K562 (cell line): ENCODE measurements at regions not wholly inside any gene's neighbourhood (a gene's known extent, or its start where the extent isn't known, plus 50 kb on each side); places are given as distances from the start of the nearest gene placed in this dataset.

Experiments used
- ATAC-seq: fragments of 200-7000 bp; cut with Tn5 transposase; 3 replicates; pipeline ENCODE4 v1.9.1; 2020; ENCODE audit warnings: moderate library complexity
- BruUV-seq: library from RNA; stranded (reverse); fragments of 400-500 nt; replicated peaks from 2 replicates; lab custom pipeline; 2021; lab: Mats Ljungman, UMichigan
- CTCF ChIA-PET: fragments of 300-600 bp; formaldehyde crosslinking; extraction: SDS; loops from one replicate; lab custom pipeline; 2021; ENCODE audit warnings: low intra/inter-chr PET ratio; lab: Yijun Ruan, JAX
- POLR2A ChIA-PET: fragments of 300-600, 350-650 bp; sonication (Branson Sonifier 250); formaldehyde crosslinking; extraction: SDS; loops from one replicate; lab custom pipeline; 2021; ENCODE audit warnings: antibody characterized with exemption, inconsistent platforms; lab: Yijun Ruan, JAX
- DNase-seq, 4 experiments: peaks; one replicate each; pipeline versions ENCODE4 v3.0.0 to v3.0.0-alpha.2; 2011 to 2018; ENCODE audit warnings: low spot score in 3 of 4, mixed read lengths in 3 of 4; ENCODE audit errors: extremely low read depth in 1 of 4
- FAIRE-seq: peaks from 2 replicates; lab custom pipeline; 2011; peaks lifted over from hg19 to GRCh38; lab: Jason Lieb, UNC
- H2AFZ ChIP-seq: 2 replicates; pipeline ENCODE4 v1.6.0; 2011; ENCODE audit warnings: low read depth, low read length, control low read depth, inconsistent platforms
- H3K27ac ChIP-seq: fragments of 200-600 bp; 3 replicates; pipeline ENCODE4 v1.8.0; 2011; ENCODE audit warnings: low read depth, mild to moderate bottlenecking, control low read depth, inconsistent platforms, low read length, moderate library complexity, mixed read lengths; ENCODE audit errors: extremely low read depth
- H3K27me3 ChIP-seq, 2 experiments: fragments of 300-600 bp in 1 of 2; 2 replicates in 1 of 2; 3 replicates in 1 of 2; pipeline versions ENCODE4 v1.6.0 to v1.8.0; 2011; ENCODE audit warnings: inconsistent platforms in 2 of 2, low read length in 2 of 2, mild to moderate bottlenecking in 1 of 2, mixed read lengths in 1 of 2, moderate library complexity in 1 of 2; ENCODE audit not compliant: control insufficient read depth in 2 of 2, insufficient read depth in 2 of 2
- H3K36me3 ChIP-seq: fragments of 300-600 bp; 3 replicates; pipeline ENCODE4 v1.8.0; 2011; ENCODE audit warnings: mild to moderate bottlenecking, low read length, inconsistent platforms; ENCODE audit not compliant: control insufficient read depth, insufficient read depth
- H3K4me1 ChIP-seq, 2 experiments: fragments of 200-600 bp in 1 of 2; replicated peaks in 1 of 2; 2 replicates in 1 of 2; 3 replicates in 1 of 2; pipeline versions ENCODE4 v1.5.1 to v1.8.0; 2011; ENCODE audit warnings: inconsistent platforms in 2 of 2, low read length in 2 of 2, mild to moderate bottlenecking in 1 of 2, mixed read lengths in 1 of 2, moderate library complexity in 1 of 2; ENCODE audit not compliant: control insufficient read depth in 2 of 2, insufficient read depth in 2 of 2
- H3K4me2 ChIP-seq: 2 replicates; pipeline ENCODE4 v1.6.1; 2011; ENCODE audit warnings: low read length, control low read depth, inconsistent platforms, mixed read lengths; ENCODE audit not compliant: insufficient read depth
- H3K4me3 ChIP-seq: fragments of 200-600 bp; sonication (generic), shearing (Covaris generic); 2 replicates; pipeline ENCODE4 v1.5.1; 2016; ENCODE audit warnings: control low read depth, inconsistent platforms
- H3K79me2 ChIP-seq: fragments of 200-600 bp; 3 replicates; pipeline ENCODE4 v1.8.0; 2011; ENCODE audit warnings: low read length, inconsistent platforms; ENCODE audit not compliant: control insufficient read depth, insufficient read depth
- H3K9ac ChIP-seq, 2 experiments: 2 replicates each; pipeline versions ENCODE4 v1.6.0 to v1.6.1; 2011; ENCODE audit warnings: low read depth in 2 of 2, low read length in 2 of 2, control low read depth in 1 of 2, inconsistent platforms in 1 of 2, mild to moderate bottlenecking in 1 of 2, mixed read lengths in 1 of 2; ENCODE audit not compliant: insufficient read depth in 1 of 2
- H3K9me1 ChIP-seq: one replicate; pipeline ENCODE4 v1.6.0; 2011; ENCODE audit warnings: inconsistent platforms, mild to moderate bottlenecking, low read length, moderate library complexity; ENCODE audit not compliant: control insufficient read depth, insufficient read depth
- H3K9me3 ChIP-seq: replicated peaks from 2 replicates; pipeline ENCODE4 v1.5.1; 2011; ENCODE audit warnings: low read depth, low read length, inconsistent platforms; ENCODE audit not compliant: control insufficient read depth, insufficient read depth
- H4K20me1 ChIP-seq: replicated peaks from 2 replicates; pipeline ENCODE4 v1.6.1; 2011; ENCODE audit warnings: low read length, inconsistent platforms, mixed read lengths; ENCODE audit not compliant: control insufficient read depth, insufficient read depth
- CEBPB ChIP-seq: fragments of 450-650 bp; IDR thresholded peaks from 2 replicates; pipeline ENCODE4 v1.6.1; 2016; ENCODE audit warnings: missing genetic modification characterization, missing compliant biosample characterization
- CHD1 ChIP-seq: fragments of 200-600 bp; sonication (generic); IDR thresholded peaks from one replicate; pipeline ENCODE4 v1.6.1; 2012; ENCODE audit warnings: mild to moderate bottlenecking, moderate library complexity, low read length, inconsistent platforms
- MAFG ChIP-seq: fragments of 450-650 bp; conservative IDR thresholded peaks from 2 replicates; pipeline ENCODE4 v1.6.1; 2016; ENCODE audit warnings: missing genetic modification characterization, missing compliant biosample characterization
- MEIS2 ChIP-seq: fragments of 450-650 bp; IDR thresholded peaks from 2 replicates; pipeline ENCODE4 v1.6.1; 2014; ENCODE audit warnings: mild to moderate bottlenecking; ENCODE audit not compliant: partially characterized antibody
- NR4A1 ChIP-seq, 2 experiments: fragments of 250-450 bp in 1 of 2; fragments of 450-650 bp in 1 of 2; sonication (Bioruptor Pico) in 1 of 2; IDR thresholded peaks; 2 replicates each; pipeline versions ENCODE4 v1.4.0 to v1.6.1; 2016 to 2020; ENCODE audit warnings: mild to moderate bottlenecking in 2 of 2, missing compliant biosample characterization in 1 of 2, missing genetic modification characterization in 1 of 2, moderate library complexity in 1 of 2
- PHB ChIP-seq: fragments of 250-450 bp; sonication (Bioruptor Pico); IDR thresholded peaks from 2 replicates; pipeline ENCODE4 v1.5.0; 2021
- ZNF668 ChIP-seq: fragments of 250-450 bp; sonication (Bioruptor Pico); IDR thresholded peaks from 2 replicates; pipeline ENCODE4 v1.8.0; 2022; ENCODE audit warnings: mild to moderate bottlenecking, inconsistent platforms
- WGBS: fragments of 100-300 bp; shearing (Covaris generic); methylation state at CpG from one replicate; pipeline ENCODE4 v1.1.6; 2016; ENCODE audit warnings: low coverage, mixed read lengths; ENCODE audit not compliant: insufficient coverage; ENCODE audit errors: missing lambda C conversion rate; 5-methylcytosine and 5-hydroxymethylcytosine counted together
- in situ Hi-C: fragments of 300-500 bp; cut with MboI; formaldehyde crosslinking; loops from 4 replicates; pipeline ENCODE4 v1.15.0; 2018; ENCODE audit warnings: inconsistent platforms, mixed read lengths
- intact Hi-C: fragments of 100-400 bp; cut with micrococcal nuclease; formaldehyde crosslinking; loops from 2 replicates; pipeline ENCODE4 v1.14.2; 2022
- TF ChIP-seq, protein P1 (sequence below), 3 experiments: fragments of 200-800 bp in 1 of 3; fragments of 250-450 bp in 1 of 3; fragments of 450-650 bp in 1 of 3; sonication (Bioruptor Pico) in 1 of 3; sonication (Bioruptor generic) in 1 of 3; formaldehyde crosslinking in 1 of 3; IDR thresholded peaks; 2 replicates each; pipeline versions ENCODE4 v1.6.1 to v1.8.0; 2016 to 2022; ENCODE audit warnings: mild to moderate bottlenecking in 2 of 3, missing genetic modification characterization in 2 of 3, missing compliant biosample characterization in 1 of 3, moderate library complexity in 1 of 3
- TF ChIP-seq, protein P2 (sequence below): sonication (generic); formaldehyde crosslinking; IDR thresholded peaks from 2 replicates; pipeline ENCODE4 v1.9.0; 2022; ENCODE audit warnings: mild to moderate bottlenecking, missing genetic modification reagents
- TF ChIP-seq, protein P3 (sequence below), 2 experiments: IDR thresholded peaks in 1 of 2; conservative IDR thresholded peaks in 1 of 2; 2 replicates each; pipeline ENCODE4 v1.6.1; 2016; ENCODE audit warnings: low read depth in 2 of 2, mild to moderate bottlenecking in 1 of 2, missing compliant biosample characterization in 1 of 2, missing genetic modification characterization in 1 of 2, moderate library complexity in 1 of 2

DNA sequence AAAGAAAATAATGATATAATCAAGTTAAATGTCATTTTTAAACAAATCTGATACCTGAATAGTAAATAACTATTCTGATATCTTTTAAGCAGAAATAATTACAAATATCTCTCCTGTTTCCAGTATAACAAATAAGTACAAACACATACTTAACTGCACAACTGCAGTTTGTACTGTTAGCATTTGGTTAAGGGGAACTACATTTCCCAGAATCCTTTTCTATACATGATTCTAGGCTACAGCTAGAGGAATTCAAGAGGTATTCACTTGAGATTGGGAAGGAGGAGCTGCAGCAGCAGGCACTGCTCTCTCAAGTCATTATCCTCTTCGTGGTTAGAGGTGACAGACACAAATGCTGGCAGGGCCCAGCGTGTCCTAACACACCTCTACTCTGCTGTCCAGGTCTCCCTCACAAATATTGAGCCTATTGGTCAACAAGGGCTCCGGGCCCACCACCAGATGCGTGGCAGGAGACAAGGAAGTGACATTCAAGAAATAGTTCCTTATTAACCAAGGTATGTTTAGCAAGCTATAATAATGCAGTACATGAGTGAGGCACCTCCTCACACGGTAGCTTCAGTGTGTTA, 255.1 kb upstream of the MKLN1 start (continued):
- TF ChIP-seq, protein P1, sequence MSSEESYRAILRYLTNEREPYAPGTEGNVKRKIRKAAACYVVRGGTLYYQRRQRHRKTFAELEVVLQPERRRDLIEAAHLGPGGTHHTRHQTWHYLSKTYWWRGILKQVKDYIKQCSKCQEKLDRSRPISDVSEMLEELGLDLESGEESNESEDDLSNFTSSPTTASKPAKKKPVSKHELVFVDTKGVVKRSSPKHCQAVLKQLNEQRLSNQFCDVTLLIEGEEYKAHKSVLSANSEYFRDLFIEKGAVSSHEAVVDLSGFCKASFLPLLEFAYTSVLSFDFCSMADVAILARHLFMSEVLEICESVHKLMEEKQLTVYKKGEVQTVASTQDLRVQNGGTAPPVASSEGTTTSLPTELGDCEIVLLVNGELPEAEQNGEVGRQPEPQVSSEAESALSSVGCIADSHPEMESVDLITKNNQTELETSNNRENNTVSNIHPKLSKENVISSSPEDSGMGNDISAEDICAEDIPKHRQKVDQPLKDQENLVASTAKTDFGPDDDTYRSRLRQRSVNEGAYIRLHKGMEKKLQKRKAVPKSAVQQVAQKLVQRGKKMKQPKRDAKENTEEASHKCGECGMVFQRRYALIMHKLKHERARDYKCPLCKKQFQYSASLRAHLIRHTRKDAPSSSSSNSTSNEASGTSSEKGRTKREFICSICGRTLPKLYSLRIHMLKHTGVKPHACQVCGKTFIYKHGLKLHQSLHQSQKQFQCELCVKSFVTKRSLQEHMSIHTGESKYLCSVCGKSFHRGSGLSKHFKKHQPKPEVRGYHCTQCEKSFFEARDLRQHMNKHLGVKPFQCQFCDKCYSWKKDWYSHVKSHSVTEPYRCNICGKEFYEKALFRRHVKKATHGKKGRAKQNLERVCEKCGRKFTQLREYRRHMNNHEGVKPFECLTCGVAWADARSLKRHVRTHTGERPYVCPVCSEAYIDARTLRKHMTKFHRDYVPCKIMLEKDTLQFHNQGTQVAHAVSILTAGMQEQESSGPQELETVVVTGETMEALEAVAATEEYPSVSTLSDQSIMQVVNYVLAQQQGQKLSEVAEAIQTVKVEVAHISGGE (CRISPR knock-in tag; IDR thresholded peaks at IDR 0.05) = no peak
- no peak for TF ChIP-seq PHB
- TF ChIP-seq, protein P2, sequence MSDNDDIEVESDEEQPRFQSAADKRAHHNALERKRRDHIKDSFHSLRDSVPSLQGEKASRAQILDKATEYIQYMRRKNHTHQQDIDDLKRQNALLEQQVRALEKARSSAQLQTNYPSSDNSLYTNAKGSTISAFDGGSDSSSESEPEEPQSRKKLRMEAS (CRISPR knock-in tag) = no peak
- no peak for TF ChIP-seq CHD1
- TF ChIP-seq, all 486 proteins: peak for 54

DNA sequence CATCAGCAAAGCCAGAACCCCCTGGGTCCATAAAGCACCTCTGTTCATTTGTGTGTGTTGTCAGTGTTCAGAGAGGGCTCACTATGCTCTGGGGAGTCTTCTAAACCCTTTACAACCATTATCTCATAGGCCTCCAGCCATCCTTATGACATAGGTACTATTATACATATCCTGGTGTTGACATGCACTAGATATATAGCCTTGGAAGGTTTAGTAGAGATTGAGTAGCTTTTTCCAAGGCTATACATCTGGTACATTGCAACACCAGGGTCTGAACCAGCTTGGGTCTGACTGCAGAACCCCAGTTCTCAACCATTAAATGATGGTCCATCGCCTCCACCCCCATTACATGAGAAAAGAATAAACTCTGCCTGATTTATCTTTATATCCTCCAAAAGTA, 253.6 kb upstream of the MKLN1 start:
- in situ Hi-C loops = no loop called here
- CTCF ChIA-PET = no interaction called here
- Histone ChIP-seq H3K4me2 (no peak overlapping the region), H3K4me3 (no peak overlapping the region), H3K27me3 (no peaks in the 10 kb centered on the region), H3K9me1 (no peaks in the 10 kb centered on the region), H3K36me3 (peaks cover 4% of the 10 kb centered on the region; the same call in 1 of the 3 replicates), H3K9me3 (no peaks in the 10 kb centered on the region; the same call in 1 of the 2 replicates), H4K20me1 (no peaks in the 10 kb centered on the region), H3K27ac (no peak overlapping the region), H2AFZ (no peak overlapping the region), H3K79me2 (peaks cover 3% of the 10 kb centered on the region; the same call in 1 of the 3 replicates), H3K4me1 (peaks cover 10 to 32% of the 10 kb centered on the region in 2 experiments), H3K9ac (no peak overlapping the region)
- WGBS = 93% methylated on average over 1 of the region's 1 CpG
- intact Hi-C loops = no loop called here
- FAIRE-seq = no peak
- no TSS peak for BruUV-seq
- DNase-seq = no peak
- ATAC-seq = no peak
- POLR2A ChIA-PET = no interaction called here
- no peak for TF ChIP-seq ZNF668
- no peak for TF ChIP-seq MAFG
- no peak for TF ChIP-seq NR4A1 (CRISPR knock-in tag; IDR thresholded peaks at IDR 0.05)
- no peak for TF ChIP-seq NR4A1 (tag; IDR thresholded peaks at IDR 0.05)
- TF ChIP-seq CEBPB (tag) = no peak
- TF ChIP-seq, protein P3, sequence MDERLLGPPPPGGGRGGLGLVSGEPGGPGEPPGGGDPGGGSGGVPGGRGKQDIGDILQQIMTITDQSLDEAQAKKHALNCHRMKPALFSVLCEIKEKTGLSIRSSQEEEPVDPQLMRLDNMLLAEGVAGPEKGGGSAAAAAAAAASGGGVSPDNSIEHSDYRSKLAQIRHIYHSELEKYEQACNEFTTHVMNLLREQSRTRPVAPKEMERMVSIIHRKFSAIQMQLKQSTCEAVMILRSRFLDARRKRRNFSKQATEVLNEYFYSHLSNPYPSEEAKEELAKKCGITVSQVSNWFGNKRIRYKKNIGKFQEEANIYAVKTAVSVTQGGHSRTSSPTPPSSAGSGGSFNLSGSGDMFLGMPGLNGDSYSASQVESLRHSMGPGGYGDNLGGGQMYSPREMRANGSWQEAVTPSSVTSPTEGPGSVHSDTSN (CRISPR knock-in tag; IDR thresholded peaks at IDR 0.05; ENCODE audit: low read depth) = no peak
- TF ChIP-seq, protein P3 (tag; conservative IDR thresholded peaks at IDR 0.05; ENCODE audit: low read depth) = peak; percentile 46; the same call in 1 of the 2 replicates
- TF ChIP-seq MEIS2 = peak; percentile 56
